ENCODE measurements at regions not wholly inside any gene's neighbourhood (a gene's known extent, or its start where the extent isn't known, plus 50 kb on each side); places are given as distances from the start of the nearest gene placed in this dataset.

DNA sequence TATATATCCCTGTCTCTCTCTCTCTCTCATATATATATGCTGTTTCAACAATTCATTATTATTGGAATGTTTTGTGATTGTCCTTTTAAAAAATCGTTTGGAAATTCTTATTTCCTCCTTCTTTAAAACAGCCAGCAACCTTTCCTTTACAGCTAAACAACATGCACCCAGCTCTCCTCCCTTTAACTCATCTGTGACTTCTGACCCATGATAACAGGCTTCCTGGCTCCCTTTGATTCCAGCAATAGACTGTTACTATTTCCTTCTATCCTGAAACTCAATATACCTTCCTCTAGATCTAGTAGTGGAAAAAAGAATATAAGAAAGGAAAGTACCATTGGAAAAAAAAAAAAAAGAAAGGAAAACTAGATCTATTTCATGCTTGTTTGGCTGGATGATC lies 254.7 kb upstream of the RGMB start:
- no peak overlapping the region for H3K4me3 Mint-ChIP-seq
- Histone ChIP-seq H3K27me3 (ENCODE audit: control insufficient read depth in 1 of 2, insufficient read depth in 2 of 2, low read length in 2 of 2) (no peaks in the 10 kb centered on the region), H3K27ac (ENCODE audit: low read depth in 1 of 2, low read length in 2 of 2) (no peak overlapping the region), H3K36me3 (ENCODE audit: insufficient read depth, low read length) (no peaks in the 10 kb centered on the region), H3K4me3 (ENCODE audit: low read length) (no peak overlapping the region), H3K9me3 (ENCODE audit: control insufficient read depth in 1 of 2, insufficient read depth in 1 of 2, low read length in 2 of 2) (no peaks in the 10 kb centered on the region), H3K4me1 (ENCODE audit: insufficient read depth, low read length) (no peaks in the 10 kb centered on the region)
- ChIA-PET POLR2A (no interaction called here), CTCF (interaction anchor here (0.5 to 0.7 kb wide), 2 partner anchors 122 to 850 kb away, joined by 4 read pairs; no protein-coding TSS in a partner anchor)
- TF ChIP-seq, protein P1, sequence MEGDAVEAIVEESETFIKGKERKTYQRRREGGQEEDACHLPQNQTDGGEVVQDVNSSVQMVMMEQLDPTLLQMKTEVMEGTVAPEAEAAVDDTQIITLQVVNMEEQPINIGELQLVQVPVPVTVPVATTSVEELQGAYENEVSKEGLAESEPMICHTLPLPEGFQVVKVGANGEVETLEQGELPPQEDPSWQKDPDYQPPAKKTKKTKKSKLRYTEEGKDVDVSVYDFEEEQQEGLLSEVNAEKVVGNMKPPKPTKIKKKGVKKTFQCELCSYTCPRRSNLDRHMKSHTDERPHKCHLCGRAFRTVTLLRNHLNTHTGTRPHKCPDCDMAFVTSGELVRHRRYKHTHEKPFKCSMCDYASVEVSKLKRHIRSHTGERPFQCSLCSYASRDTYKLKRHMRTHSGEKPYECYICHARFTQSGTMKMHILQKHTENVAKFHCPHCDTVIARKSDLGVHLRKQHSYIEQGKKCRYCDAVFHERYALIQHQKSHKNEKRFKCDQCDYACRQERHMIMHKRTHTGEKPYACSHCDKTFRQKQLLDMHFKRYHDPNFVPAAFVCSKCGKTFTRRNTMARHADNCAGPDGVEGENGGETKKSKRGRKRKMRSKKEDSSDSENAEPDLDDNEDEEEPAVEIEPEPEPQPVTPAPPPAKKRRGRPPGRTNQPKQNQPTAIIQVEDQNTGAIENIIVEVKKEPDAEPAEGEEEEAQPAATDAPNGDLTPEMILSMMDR (IDR thresholded peaks at IDR 0.05) = no peak
- no peaks in the 10 kb centered on the region for H3K4me1 Mint-ChIP-seq (ENCODE audit: low read depth)
- intact Hi-C loops (cut with DNase I, micrococcal nuclease) = no loop called here
- no peaks in the 10 kb centered on the region for H3K36me3 Mint-ChIP-seq (ENCODE audit: low read depth)
- H3K27me3 Mint-ChIP-seq = peaks cover 4% of the 10 kb centered on the region
- no peaks in the 10 kb centered on the region for H3K9me3 Mint-ChIP-seq
- DNase-seq (no peak), ATAC-seq (ENCODE audit: poor library complexity) (no peak)
- no peak overlapping the region for H3K27ac Mint-ChIP-seq

- no peaks in the 10 kb centered on the region for H3K36me3 Mint-ChIP-seq (ENCODE audit: low read depth)
Observed at GRCh38 chr5:98519571-98519970, 253.9 kb upstream of the RGMB start.

GRCh38 chr5:98521821-98522220 lies 251.6 kb upstream of the RGMB start:
- ChIA-PET CTCF (no interaction called here), POLR2A (no interaction called here)
- no peaks in the 10 kb centered on the region for H3K9me3 ChIP-seq (ENCODE audit: control insufficient read depth in 1 of 2, insufficient read depth in 1 of 2, low read length in 2 of 2)

More at GRCh38 chr5:98519571-98519970, 253.9 kb upstream of the RGMB start:
- no peak overlapping the region for H3K4me3 ChIP-seq (ENCODE audit: low read length)
- no peak for DNase-seq
- ChIA-PET CTCF (interaction anchor here (0.7 kb wide), 1 partner anchor 851 kb away, joined by 4 read pairs; no protein-coding TSS in a partner anchor), POLR2A (interaction anchor here (0.7 kb wide), 1 partner anchor 17 kb away, joined by 3 read pairs; no protein-coding TSS in a partner anchor)
- H3K27me3 Mint-ChIP-seq = peaks cover 4% of the 10 kb centered on the region
- intact Hi-C loops (cut with DNase I, micrococcal nuclease) = no loop called here
- no peak overlapping the region for H3K27ac ChIP-seq (ENCODE audit: low read depth in 1 of 2, low read length in 2 of 2)
- TF ChIP-seq, protein P1 (IDR thresholded peaks at IDR 0.05) = no peak
- H3K9me3 Mint-ChIP-seq = no peaks in the 10 kb centered on the region
- H3K27me3 ChIP-seq (ENCODE audit: control insufficient read depth in 1 of 2, insufficient read depth in 2 of 2, low read length in 2 of 2) = no peaks in the 10 kb centered on the region
- no peaks in the 10 kb centered on the region for H3K4me1 Mint-ChIP-seq (ENCODE audit: low read depth)
- H3K4me3 Mint-ChIP-seq = no peak overlapping the region
- H3K9me3 ChIP-seq (ENCODE audit: control insufficient read depth in 1 of 2, insufficient read depth in 1 of 2, low read length in 2 of 2) = no peaks in the 10 kb centered on the region
- H3K27ac Mint-ChIP-seq = no peak overlapping the region
- no peaks in the 10 kb centered on the region for H3K4me1 ChIP-seq (ENCODE audit: insufficient read depth, low read length)
- ATAC-seq (ENCODE audit: poor library complexity) = no peak
- H3K36me3 ChIP-seq (ENCODE audit: insufficient read depth, low read length) = no peaks in the 10 kb centered on the region

More at GRCh38 chr5:98521821-98522220, 251.6 kb upstream of the RGMB start:
- Histone ChIP-seq H3K4me3 (ENCODE audit: low read length) (no peak overlapping the region), H3K27ac (ENCODE audit: low read depth in 1 of 2, low read length in 2 of 2) (no peak overlapping the region), H3K36me3 (ENCODE audit: insufficient read depth, low read length) (no peaks in the 10 kb centered on the region), H3K4me1 (ENCODE audit: insufficient read depth, low read length) (no peaks in the 10 kb centered on the region), H3K27me3 (ENCODE audit: control insufficient read depth in 1 of 2, insufficient read depth in 2 of 2, low read length in 2 of 2) (no peaks in the 10 kb centered on the region)
- no peaks in the 10 kb centered on the region for H3K4me1 Mint-ChIP-seq (ENCODE audit: low read depth)
- H3K36me3 Mint-ChIP-seq (ENCODE audit: low read depth) = no peaks in the 10 kb centered on the region
- no peak for ATAC-seq (ENCODE audit: poor library complexity)
- H3K27ac Mint-ChIP-seq = no peak overlapping the region
- intact Hi-C loops (cut with DNase I, micrococcal nuclease) = no loop called here
- H3K4me3 Mint-ChIP-seq = no peak overlapping the region
- H3K27me3 Mint-ChIP-seq = peaks cover 4% of the 10 kb centered on the region
- no peak for DNase-seq
- TF ChIP-seq, protein P1 (IDR thresholded peaks at IDR 0.05) = no peak
- no peaks in the 10 kb centered on the region for H3K9me3 Mint-ChIP-seq
